GM19351 (cell line): ENCODE measurements at regions not wholly inside any gene's neighbourhood (a gene's known extent, or its start where the extent isn't known, plus 50 kb on each side); places are given as distances from the start of the nearest gene placed in this dataset.
"Not testable (repeated sequence)": the region's sequence is repeated elsewhere in the genome, so short reads cannot be mapped to it uniquely, and the experiment has no call there.

Experiments used
- ATAC-seq: cut with Tn5 transposase; IDR thresholded peaks from one replicate; pipeline ENCODE4 v1.9.1; 2021; ENCODE audit warnings: mild to moderate bottlenecking, moderate library complexity; ENCODE audit not compliant: unreplicated experiment

DNA sequence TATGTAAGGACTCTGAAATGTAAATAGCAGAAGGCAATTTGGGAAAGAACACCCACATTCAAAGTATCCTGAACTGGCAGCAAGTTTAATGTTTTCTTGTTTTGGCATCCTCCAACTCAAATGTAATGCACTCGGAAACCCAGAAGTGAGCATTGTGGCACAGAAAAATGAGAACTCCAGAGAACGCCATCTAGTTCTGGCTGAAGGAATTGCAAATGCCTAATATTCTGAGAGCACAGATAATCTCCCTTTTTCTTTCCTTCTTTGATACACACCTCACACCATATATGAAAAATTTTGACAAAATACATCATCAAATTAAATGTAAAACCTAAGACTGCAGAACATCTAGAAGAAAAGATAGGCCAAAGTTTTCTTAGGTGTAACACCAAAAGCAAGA lies 52.1 kb downstream of the PWWP3B start:
- no peak for ATAC-seq

DNA sequence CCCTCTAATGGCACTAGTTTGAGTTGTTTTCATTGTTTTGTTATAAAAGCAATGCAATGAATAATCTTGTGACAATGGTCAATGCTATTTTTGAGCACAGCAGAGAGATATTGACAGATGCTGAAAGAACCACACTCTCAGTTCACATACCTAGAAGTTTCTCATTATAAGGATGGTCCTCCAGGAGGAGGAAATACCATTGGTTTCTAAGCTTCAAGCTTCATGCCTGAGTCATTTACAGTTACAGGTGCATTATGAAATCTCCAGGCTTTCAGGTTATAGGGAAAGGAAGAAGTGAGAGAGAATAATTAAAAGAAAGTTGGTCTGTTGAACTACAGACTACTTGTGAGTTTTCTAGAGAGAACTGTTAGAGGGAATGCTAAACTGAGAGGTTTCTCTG lies 75.3 kb downstream of the PWWP3B start:
- ATAC-seq, result no peak

DNA sequence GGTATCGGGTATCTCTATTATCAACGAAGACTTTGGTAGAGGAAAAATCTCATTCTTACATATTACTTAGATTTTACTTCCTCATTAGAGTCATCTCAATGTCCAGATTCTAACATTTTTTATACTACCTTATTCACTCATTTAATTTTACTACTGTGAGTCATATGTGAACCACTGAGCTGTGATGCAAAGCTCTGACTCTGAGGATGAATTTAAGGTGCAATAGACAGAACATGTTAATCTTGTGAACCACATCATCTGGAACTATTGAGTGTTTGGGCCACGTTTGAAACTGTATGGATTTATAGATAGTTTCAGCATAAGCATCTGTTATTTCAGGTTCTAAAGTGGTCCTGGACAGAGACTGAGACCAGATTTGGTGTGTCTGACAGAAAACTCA lies 78.4 kb downstream of the PWWP3B start:
- ATAC-seq, result no peak

DNA sequence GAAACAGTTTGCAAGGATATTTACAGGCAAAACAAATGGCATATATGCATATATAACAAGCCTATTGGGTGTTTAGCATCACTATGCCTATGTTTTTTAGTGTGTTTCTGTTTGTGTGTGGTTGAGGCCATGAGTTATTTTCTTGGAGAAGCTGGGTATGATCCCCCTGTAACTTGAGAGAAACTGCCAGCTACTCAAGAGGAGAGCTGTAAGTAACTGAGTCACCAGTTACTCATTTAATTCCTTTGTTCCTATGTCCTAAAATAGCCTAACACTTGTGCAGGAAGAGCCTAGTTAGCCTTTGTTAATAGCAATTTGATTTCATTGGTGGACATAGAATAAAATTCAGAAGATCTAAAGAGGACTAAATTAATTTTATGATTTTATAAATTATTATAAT lies 79.1 kb downstream of the PWWP3B start:
- no peak for ATAC-seq

DNA sequence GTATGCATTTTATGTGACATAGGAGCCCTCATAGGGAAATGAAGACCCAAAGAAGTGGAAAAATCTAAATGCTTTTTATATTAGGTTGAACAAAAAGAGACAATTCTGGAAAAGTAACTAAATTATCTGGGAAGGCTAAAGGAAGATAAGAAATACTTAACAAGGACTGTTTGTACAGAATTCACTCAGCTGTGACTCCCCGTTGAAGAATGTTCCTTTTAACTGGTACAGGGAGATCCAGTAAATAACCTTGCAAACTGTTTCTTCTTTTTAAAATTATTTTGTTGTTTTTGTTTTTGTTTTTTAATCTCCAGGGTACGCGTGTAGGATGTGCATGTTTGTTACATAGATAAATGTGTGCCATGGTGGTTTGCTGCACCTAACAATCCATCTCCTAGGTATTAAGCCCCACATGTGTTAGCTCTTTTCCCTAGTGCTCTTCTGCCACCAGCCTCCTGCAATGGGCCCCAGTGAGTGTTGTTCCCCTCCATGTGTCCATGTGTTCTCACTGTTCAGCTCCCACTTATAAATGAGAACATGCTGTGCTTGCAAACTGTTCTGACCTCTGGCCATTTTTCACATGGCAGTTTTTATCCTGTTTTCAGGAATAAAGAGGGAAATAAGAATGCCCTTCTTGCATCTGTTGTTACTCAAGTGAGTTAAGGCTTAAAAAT lies 81.7 kb downstream of the PWWP3B start:
- no peak for ATAC-seq

DNA sequence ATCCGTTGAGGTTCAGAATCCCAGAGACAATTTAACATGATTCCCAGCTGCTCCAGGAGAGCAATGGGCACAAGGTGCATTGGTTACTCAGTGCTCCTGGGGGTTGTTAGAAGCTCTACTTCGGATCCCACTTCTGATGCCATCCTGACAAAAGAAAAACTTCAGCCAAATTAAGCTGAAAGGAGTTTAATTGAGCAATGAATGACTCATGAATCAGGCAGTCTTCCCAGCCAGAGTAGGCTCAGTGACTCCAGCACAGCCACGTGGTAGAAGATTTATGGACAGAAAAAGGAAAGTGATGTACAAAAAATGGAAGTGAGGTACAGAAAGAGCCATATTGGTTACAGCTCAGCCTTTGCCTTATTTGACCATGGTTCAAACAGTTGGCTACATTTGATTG lies 95.7 kb downstream of the PWWP3B start:
- ATAC-seq, result no peak

DNA sequence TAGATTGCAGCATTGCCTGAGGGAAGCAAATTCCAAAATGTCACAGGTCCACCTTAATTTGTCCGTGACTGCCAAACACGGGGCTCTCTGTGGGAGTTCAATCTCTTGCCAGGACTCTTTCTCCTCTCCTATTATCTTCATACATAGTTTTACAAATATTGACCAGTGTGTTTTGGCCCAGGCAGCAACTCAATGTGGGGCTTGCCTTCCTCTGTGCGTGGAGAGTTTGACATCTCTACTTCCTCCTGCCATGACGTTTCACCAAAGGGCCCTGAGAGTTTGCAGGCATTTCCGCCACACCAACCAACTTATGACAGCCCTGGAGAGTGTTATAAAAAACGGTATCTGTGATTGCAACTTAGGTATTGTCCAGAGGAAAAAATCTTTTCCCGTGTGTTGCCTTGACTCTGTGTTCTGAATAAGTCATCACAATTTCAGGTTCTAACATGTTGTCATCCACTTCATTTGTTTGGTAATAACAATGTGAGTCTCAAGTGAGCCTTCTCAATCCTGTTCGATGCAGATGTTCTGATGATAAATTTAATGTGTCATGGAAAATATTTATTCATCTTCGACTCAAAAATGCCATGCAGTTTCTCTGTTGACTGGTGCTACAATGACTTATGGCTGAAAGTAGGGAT lies 106.0 kb downstream of the PWWP3B start:
- not testable (repeated sequence) for ATAC-seq

DNA sequence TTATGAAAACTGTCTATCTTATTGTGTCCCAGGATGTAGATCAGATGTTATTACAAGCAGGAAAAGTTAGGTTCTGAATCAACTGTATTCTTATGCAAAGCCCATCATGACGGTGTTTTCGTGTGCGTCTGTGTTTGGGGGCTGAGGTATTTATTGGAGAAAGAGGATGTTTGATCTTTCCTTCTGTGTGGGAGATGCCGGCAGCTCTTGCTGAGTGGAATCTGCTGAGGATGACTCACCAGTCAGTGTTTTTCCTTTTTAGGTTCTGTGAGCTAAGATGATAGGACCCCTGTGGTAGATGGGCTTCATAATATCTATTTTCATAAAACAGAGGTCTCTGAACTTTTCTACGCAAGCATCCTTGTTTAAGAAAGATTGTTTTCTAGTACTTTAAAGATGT lies 107.1 kb downstream of the PWWP3B start:
- not testable (repeated sequence) for ATAC-seq

DNA sequence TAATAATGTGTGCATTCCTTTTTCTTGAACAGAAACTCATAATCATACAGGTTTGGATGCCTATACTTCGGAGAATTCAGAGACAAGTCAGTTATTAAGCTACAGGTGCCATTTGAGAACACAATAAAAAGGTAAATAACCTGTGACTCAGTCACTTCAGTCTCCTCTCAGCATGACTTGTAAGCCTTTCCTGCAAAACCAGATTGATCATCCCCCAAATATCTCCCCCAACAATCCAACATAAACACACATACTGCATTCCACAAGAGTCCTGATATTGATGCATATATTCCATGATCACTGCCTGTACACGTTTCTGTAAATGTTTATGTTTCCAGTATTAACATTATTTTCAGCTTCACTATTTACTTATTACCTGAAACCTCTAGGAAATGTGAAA lies 110.8 kb downstream of the PWWP3B start:
- ATAC-seq, result no peak

DNA sequence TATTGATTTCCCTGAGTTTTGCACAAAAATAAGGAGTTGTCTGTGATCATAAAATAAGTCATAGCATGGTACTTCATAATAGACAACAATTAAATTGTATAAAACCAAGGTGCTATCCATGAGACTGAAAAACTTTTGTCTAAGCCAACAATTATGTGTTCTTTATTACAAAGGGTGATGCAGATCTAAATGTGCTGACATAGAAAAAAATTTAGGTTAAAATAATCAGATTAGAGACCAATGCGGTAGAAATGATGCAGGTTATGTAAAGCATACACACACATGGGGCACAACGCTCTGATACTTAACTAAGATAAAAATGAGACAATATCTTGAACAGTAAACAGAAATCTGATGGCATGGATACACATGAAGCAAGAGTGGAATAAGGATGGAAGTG lies 113.3 kb downstream of the PWWP3B start:
- ATAC-seq, result no peak

DNA sequence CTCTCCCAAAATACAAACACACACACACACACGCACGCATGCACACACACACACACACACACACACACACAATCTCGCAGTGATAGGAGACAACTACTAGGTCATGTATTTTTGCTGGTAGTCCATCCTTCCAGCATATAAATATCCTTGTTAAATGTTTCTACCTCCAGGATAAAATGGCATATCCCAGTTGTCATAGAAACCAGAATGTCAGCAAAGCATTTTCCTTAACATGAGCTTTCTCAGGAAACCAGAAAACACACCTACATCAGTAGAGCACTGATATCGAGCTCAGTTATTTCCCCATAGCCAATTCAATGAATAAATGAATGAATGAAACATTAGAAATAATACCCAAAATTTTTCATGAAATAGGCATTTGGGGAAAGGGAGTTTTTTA lies 115.7 kb downstream of the PWWP3B start:
- ATAC-seq, result no peak

DNA sequence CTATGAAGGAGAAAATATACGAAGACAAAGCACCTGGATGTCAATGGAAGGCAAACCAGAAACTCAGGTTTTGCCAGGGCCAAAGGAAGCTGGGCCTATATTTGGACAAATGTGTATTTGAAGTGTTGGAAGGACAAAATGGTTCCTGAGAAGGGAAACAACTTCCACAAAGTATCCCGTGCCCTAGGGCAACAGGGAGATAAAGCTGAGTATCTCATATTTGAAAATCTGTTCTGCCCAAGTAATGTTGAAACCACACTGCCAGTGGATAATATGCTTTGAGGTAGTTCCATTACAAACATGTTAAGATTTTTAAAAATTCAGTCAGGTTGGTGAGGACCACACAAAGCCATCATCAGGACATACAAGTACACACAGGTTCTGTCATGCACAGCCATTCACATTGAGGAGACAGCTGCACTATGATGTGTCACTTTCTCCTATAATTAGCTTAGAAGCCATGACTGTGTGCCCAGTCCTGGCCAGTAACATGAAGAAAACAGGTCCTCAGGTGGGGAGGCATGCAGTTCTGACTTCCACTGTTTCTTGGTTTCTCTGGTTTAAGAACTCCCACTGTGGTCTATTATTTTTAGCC lies 116.4 kb downstream of the PWWP3B start:
- no peak for ATAC-seq

DNA sequence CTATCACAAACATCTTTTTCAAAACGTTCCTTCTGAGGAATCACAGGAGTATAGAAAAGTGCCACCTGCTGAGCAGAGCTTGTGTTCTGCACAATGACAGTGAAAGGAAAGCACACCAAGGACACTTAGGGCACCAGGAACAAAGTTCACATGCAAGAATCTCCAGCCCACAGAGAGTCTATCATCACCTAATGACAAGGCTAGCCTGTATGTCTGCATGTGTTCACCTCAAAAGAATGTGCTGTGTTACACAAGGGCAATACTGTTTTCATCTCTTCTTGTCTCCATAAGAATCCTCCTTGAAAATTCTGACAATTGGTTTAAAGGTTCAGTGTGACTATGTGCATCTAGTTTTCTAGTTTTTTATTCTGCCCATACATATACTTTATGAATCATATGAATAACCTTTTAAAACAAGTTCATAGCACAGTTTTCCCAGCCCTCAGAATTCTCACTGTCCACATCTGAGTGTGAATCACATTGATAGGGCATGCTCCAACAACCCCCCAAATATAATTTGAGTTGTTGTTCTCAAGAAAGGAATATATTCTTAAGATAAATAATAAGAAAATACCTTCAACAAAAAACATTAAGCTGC lies 118.0 kb downstream of the PWWP3B start:
- ATAC-seq, result no peak

DNA sequence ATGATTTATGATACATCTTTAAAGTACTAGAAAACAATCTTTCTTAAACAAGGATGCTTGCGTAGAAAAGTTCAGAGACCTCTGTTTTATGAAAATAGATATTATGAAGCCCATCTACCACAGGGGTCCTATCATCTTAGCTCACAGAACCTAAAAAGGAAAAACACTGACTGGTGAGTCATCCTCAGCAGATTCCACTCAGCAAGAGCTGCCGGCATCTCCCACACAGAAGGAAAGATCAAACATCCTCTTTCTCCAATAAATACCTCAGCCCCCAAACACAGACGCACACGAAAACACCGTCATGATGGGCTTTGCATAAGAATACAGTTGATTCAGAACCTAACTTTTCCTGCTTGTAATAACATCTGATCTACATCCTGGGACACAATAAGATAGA lies 122.7 kb downstream of the PWWP3B start:
- ATAC-seq, result not testable (repeated sequence)

DNA sequence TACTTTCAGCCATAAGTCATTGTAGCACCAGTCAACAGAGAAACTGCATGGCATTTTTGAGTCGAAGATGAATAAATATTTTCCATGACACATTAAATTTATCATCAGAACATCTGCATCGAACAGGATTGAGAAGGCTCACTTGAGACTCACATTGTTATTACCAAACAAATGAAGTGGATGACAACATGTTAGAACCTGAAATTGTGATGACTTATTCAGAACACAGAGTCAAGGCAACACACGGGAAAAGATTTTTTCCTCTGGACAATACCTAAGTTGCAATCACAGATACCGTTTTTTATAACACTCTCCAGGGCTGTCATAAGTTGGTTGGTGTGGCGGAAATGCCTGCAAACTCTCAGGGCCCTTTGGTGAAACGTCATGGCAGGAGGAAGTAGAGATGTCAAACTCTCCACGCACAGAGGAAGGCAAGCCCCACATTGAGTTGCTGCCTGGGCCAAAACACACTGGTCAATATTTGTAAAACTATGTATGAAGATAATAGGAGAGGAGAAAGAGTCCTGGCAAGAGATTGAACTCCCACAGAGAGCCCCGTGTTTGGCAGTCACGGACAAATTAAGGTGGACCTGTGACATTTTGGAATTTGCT lies 123.8 kb downstream of the PWWP3B start:
- ATAC-seq, result not testable (repeated sequence)

DNA sequence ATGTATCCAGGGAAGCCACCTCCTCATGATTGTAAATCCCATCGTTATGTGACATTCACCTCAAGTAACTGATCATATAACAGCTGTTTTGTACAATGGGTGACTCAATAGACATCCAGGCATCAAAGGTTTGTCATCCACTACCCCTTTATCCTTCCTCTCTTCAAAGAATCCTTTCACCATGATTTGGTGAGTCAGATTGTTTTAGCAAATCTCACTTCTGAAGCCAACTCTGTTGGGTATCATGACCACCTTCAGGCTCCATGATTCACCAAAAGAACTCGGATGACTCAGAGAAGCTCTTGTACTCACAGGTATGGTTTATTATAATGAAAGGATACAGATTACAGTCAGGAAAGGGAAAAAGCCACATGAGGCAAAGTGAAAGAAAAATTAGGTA lies 132.1 kb downstream of the PWWP3B start:
- ATAC-seq, result no peak

DNA sequence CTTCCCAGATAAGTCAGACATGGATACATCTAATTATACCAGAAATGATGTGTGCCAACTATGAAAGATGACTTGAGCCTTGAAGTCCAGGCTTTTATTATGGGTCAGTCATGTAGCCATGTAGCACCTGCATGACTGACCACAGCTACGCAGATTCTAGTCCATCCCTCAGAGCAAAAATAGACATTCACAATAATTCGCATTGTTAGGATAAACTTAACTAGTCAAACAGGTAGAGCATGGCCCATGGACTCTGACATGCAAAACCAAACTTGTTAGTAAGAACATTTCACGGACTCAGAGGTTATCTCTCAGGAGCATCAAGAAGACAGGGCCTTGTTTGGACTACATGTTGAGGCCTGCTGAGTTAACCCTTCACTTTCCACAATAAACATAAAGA lies 132.6 kb downstream of the PWWP3B start:
- ATAC-seq, result no peak

DNA sequence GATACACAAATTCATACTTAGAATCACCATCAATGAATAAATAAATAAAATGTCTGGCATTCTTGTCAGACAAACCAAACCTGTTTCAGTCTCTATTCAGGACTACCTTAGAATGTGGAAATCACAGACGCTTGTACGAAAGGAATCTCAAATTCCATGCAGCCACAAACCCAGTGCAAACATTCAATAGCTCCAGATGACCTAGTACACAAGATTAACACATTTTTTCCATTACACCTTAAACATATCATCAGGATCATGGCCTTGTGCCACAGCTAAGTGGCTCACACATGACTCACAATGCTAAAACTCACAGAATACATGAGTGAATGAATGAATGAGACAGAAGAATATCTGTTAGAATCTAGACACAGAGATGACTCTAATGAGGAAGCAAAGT lies 134.2 kb downstream of the PWWP3B start:
- ATAC-seq, result no peak

DNA sequence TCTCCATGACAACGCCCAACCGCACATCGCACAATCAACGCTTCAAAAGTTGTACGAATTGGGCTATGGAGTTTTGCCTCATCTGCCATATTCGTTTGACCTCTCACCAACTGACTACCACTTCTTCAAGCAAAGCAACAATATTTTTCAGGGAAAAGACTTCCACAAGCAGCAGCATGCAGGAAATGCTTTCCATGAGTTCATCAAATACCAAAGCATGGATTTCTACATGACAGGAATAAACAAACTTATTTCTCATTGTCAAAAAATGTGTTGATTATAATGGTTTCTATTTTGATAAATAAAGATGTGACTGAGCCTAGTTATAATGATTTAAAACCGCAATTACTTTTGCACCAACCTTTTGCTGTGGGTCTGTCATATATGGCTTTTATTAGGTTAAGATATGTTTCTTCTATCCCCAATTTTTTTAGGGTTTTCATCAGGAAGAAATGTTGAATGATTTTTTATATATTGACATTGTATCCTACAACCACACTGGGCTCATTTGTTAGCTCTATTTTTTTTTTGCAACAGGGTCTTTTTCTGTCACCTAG lies 138.4 kb downstream of the PWWP3B start:
- ATAC-seq, result no peak

DNA sequence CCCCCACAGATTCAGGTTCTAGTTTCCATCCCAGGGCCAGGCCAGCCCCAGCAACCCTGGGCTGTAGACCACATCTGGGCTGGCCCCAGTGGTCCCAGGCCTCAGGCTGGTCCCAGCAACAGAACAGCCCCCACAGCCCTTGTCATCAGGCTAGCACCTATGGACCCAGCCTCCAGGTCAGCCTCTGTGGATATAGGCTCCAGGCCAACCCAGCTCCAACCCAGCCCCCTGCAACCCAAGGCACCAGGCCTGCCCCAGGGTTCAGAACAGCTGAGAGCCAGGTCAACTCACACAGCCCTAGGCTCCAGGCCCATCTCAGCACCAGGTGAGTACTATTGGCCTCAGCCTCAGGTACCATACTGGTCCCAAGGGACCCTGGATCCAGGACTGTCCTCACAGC lies 155.3 kb downstream of the PWWP3B start:
- ATAC-seq, result no peak

DNA sequence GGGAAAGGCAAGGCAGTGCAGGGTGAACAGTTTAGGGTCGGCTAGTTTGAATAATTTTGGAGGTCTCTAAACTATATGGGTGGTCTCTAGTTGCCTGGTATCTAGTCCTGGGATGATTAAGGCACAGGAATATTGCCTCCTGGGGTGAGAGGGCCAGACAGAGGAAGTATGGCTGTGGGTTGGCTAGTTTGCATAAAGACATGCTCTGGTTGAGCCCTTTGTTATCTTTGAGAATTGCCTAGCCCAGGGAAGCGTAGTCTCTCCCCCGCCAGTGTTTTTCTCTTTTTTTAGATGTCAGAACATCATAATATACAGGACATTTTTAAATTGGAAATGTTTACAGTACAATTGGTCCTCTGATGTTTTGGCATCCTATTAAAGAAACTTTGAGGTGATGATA lies 163.5 kb downstream of the PWWP3B start:
- no peak for ATAC-seq
